Mesenchymal stem cell (in vitro differentiated cells and primary cell): ENCODE measurements at regions not wholly inside any gene's neighbourhood (a gene's known extent, or its start where the extent isn't known, plus 50 kb on each side); places are given as distances from the start of the nearest gene placed in this dataset.

Experiments used
- DNase-seq: peaks from one replicate; pipeline ENCODE4 v3.0.0-alpha.2; 2013
- H2AFZ ChIP-seq: one replicate; pipeline ENCODE4 v1.6.1; 2013; ENCODE audit warnings: low read depth, mild to moderate bottlenecking, control low read depth, inconsistent platforms, low read length, moderate library complexity
- H2AK5ac ChIP-seq: 2 replicates; pipeline ENCODE4 v1.6.1; 2013; ENCODE audit warnings: low read length, moderate library complexity, mild to moderate bottlenecking, inconsistent platforms; ENCODE audit not compliant: severe bottlenecking
- H2BK120ac ChIP-seq: one replicate; pipeline ENCODE4 v1.6.1; 2013; ENCODE audit warnings: low read depth, mild to moderate bottlenecking, inconsistent platforms, low read length, moderate library complexity
- H2BK12ac ChIP-seq, 2 experiments: one replicate each; pipeline ENCODE4 v1.6.1; 2013; ENCODE audit warnings: inconsistent platforms in 2 of 2, low read length in 2 of 2, mild to moderate bottlenecking in 2 of 2, moderate library complexity in 2 of 2, control low read depth in 1 of 2
- H2BK15ac ChIP-seq: one replicate; pipeline ENCODE4 v1.6.1; 2013; ENCODE audit warnings: mild to moderate bottlenecking, low read depth, inconsistent platforms; ENCODE audit not compliant: poor library complexity, severe bottlenecking
- H2BK5ac ChIP-seq: 2 replicates; pipeline ENCODE4 v1.6.1; 2013; ENCODE audit warnings: low read depth, mild to moderate bottlenecking, low read length, control low read depth, inconsistent platforms; ENCODE audit not compliant: poor library complexity, severe bottlenecking
- H3K14ac ChIP-seq, 2 experiments: one replicate each; pipeline ENCODE4 v1.6.1; 2013; ENCODE audit warnings: inconsistent platforms in 2 of 2, low read length in 2 of 2, control low read depth in 1 of 2, mild to moderate bottlenecking in 1 of 2, moderate library complexity in 1 of 2
- H3K18ac ChIP-seq, 2 experiments: one replicate each; pipeline ENCODE4 v1.6.1; 2013; ENCODE audit warnings: inconsistent platforms in 2 of 2, low read length in 2 of 2, control low read depth in 1 of 2, low read depth in 1 of 2, mild to moderate bottlenecking in 1 of 2
- H3K23ac ChIP-seq, 2 experiments: one replicate each; pipeline ENCODE4 v1.6.1; 2013; ENCODE audit warnings: inconsistent platforms in 2 of 2, low read length in 2 of 2, mild to moderate bottlenecking in 2 of 2, moderate library complexity in 2 of 2, control low read depth in 1 of 2
- H3K27ac ChIP-seq: 2 replicates; pipeline ENCODE4 v1.5.1; 2013; ENCODE audit warnings: mild to moderate bottlenecking, moderate library complexity, low read length, control low read depth, inconsistent platforms; ENCODE audit not compliant: poor library complexity, severe bottlenecking
- H3K27me3 ChIP-seq, 2 experiments: 2 replicates each; pipeline versions ENCODE4 v1.6.1 to v1.7.0; 2013; ENCODE audit warnings: low read length in 2 of 2, mild to moderate bottlenecking in 2 of 2, moderate library complexity in 2 of 2, control low read depth in 1 of 2, inconsistent platforms in 1 of 2; ENCODE audit not compliant: control insufficient read depth in 1 of 2, insufficient read depth in 1 of 2
- H3K36me3 ChIP-seq, 2 experiments: 2 replicates each; pipeline versions ENCODE4 v1.6.1 to v1.7.0; 2013; ENCODE audit warnings: low read length in 2 of 2, control low read depth in 1 of 2, inconsistent platforms in 1 of 2, low read depth in 1 of 2, mild to moderate bottlenecking in 1 of 2; ENCODE audit not compliant: insufficient read depth in 2 of 2, control insufficient read depth in 1 of 2
- H3K4ac ChIP-seq, 2 experiments: one replicate each; pipeline ENCODE4 v1.6.1; 2013; ENCODE audit warnings: inconsistent platforms in 2 of 2, low read length in 2 of 2, mild to moderate bottlenecking in 2 of 2, moderate library complexity in 2 of 2, control low read depth in 1 of 2, low read depth in 1 of 2
- H3K4me1 ChIP-seq: 2 replicates; pipeline ENCODE4 v1.6.1; 2013; ENCODE audit warnings: low read depth, low read length, control low read depth; ENCODE audit not compliant: control insufficient read depth, insufficient read depth
- H3K4me2 ChIP-seq: 2 replicates; pipeline ENCODE4 v1.6.1; 2013; ENCODE audit warnings: low read length, mild to moderate bottlenecking, inconsistent platforms; ENCODE audit not compliant: poor library complexity, severe bottlenecking
- H3K4me3 ChIP-seq, 2 experiments: 2 replicates each; pipeline versions ENCODE4 v1.5.1 to v1.7.0; 2013; ENCODE audit warnings: low read length in 2 of 2, mild to moderate bottlenecking in 2 of 2, control low read depth in 1 of 2, low read depth in 1 of 2; ENCODE audit not compliant: insufficient read depth in 1 of 2
- H3K79me1 ChIP-seq: replicated peaks from 2 replicates; pipeline ENCODE4 v1.6.1; 2013; ENCODE audit warnings: mild to moderate bottlenecking, control low read depth, low read length, inconsistent platforms; ENCODE audit not compliant: poor library complexity, severe bottlenecking
- H3K9ac ChIP-seq: 2 replicates; pipeline ENCODE4 v1.7.0; 2013; ENCODE audit warnings: mild to moderate bottlenecking, low read length, moderate library complexity
- H3K9me3 ChIP-seq: 2 replicates; pipeline ENCODE4 v1.7.0; 2013; ENCODE audit warnings: mild to moderate bottlenecking, low read length; ENCODE audit not compliant: control insufficient read depth
- H4K8ac ChIP-seq: one replicate; pipeline ENCODE4 v1.6.1; 2013; ENCODE audit warnings: inconsistent platforms, mild to moderate bottlenecking, low read length, moderate library complexity
- H4K91ac ChIP-seq: one replicate; pipeline ENCODE4 v1.6.1; 2013; ENCODE audit warnings: mild to moderate bottlenecking, low read length, inconsistent platforms
- WGBS: methylation state at CpG from one replicate; pipeline ENCODE4 v1.1.7; 2013; ENCODE audit warnings: mixed read lengths; 5-methylcytosine and 5-hydroxymethylcytosine counted together

DNA sequence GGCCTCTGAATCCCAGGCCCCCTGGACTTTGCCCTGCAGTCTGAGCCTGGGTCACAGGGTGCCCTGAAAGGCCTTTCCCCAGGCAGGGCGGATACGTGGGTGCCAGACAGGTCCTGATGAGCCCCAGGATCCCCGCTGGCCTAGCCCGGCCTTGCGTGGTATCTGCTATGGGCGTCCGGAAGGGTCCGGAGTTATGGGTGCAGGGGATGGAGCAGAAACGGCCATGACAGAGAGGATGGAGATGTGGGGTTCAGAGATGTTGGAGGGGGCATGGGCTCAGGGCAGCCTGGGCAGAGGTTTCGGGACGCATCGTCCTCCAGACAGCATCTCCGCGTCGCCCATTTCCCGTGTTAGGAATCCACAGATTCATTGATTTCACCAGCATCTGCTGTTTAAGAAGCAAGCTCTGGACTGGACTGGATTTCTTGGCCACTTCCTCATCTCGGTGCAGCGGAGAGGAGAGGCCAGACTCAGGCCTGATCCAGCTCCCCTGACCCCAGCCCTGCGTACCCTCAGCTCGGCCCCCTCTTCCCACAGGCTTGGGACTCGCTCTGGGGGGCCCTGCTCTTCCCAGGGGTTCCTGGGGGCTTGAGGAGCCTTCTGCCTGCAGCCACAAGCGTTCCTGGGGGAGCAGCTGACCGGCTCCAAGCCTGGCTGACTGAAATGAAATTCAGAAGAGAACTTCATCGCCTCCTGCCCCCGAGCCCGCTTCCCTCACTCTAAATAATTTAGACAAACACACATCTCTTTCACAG, 86.9 kb upstream of the ADRA2C start:
- Histone ChIP-seq H3K23ac (no peak overlapping the region), H2BK5ac (no peak overlapping the region), H4K91ac (no peak overlapping the region), H2AK5ac (no peak overlapping the region), H3K27ac (no peak overlapping the region), H3K4ac (no peak overlapping the region), H3K14ac (no peak overlapping the region), H3K9ac (no peak overlapping the region), H2BK15ac (no peak overlapping the region), H3K4me3 (no peak overlapping the region), H3K79me1 (no peaks in the 10 kb centered on the region), H4K8ac (no peak overlapping the region), H2AFZ (no peak overlapping the region), H3K27me3 (peaks cover 19 to 69% of the 10 kb centered on the region in 2 experiments), H3K18ac (no peak overlapping the region), H3K9me3 (no peaks in the 10 kb centered on the region), H3K4me2 (no peak overlapping the region), H3K4me1 (peaks cover 3% of the 10 kb centered on the region), H2BK12ac (no peak overlapping the region), H3K36me3 (peaks cover 0 to 4% of the 10 kb centered on the region in 2 experiments), H2BK120ac (no peak overlapping the region)
- no peak for DNase-seq
- 80% methylated on average over 26 of the region's 26 CpGs for WGBS

DNA sequence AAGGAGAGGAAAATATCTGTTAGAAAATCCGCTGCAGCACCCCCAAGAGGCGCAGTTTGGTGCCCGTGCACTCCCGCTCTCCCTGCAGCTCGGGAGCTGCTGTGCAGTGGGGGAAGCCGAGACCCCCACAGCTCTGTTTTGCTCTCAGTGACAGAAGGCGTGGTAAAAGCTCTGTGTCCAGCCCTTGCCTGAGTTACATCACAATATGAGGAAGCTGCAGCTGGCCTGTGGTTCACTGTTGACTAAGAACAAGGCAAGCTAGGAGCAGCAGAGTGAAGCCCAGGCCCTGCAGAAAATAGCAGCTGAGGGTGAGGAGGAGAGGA, 88.5 kb upstream of the ADRA2C start:
- no peaks in the 10 kb centered on the region for H3K79me1 ChIP-seq
- 49% methylated on average over 7 of the region's 7 CpGs for WGBS
- no peak overlapping the region for H3K27ac ChIP-seq
- no peak overlapping the region for H2BK15ac ChIP-seq
- no peak overlapping the region for H3K14ac ChIP-seq
- no peak overlapping the region for H3K18ac ChIP-seq
- H3K27me3 ChIP-seq, result peaks cover 19 to 71% of the 10 kb centered on the region in 2 experiments
- no peaks in the 10 kb centered on the region for H3K9me3 ChIP-seq
- H4K91ac ChIP-seq, result no peak overlapping the region
- no peak overlapping the region for H2AFZ ChIP-seq
- H3K4me1 ChIP-seq, result peaks cover 2% of the 10 kb centered on the region
- H2AK5ac ChIP-seq, result no peak overlapping the region
- H2BK12ac ChIP-seq, result no peak overlapping the region
- H2BK120ac ChIP-seq, result no peak overlapping the region
- H3K9ac ChIP-seq, result no peak overlapping the region
- DNase-seq, result no peak
- no peak overlapping the region for H2BK5ac ChIP-seq
- H3K4me3 ChIP-seq, result no peak overlapping the region
- no peak overlapping the region for H4K8ac ChIP-seq
- no peak overlapping the region for H3K23ac ChIP-seq
- H3K36me3 ChIP-seq, result peaks cover 0 to 4% of the 10 kb centered on the region in 2 experiments
- no peak overlapping the region for H3K4me2 ChIP-seq
- no peak overlapping the region for H3K4ac ChIP-seq

DNA sequence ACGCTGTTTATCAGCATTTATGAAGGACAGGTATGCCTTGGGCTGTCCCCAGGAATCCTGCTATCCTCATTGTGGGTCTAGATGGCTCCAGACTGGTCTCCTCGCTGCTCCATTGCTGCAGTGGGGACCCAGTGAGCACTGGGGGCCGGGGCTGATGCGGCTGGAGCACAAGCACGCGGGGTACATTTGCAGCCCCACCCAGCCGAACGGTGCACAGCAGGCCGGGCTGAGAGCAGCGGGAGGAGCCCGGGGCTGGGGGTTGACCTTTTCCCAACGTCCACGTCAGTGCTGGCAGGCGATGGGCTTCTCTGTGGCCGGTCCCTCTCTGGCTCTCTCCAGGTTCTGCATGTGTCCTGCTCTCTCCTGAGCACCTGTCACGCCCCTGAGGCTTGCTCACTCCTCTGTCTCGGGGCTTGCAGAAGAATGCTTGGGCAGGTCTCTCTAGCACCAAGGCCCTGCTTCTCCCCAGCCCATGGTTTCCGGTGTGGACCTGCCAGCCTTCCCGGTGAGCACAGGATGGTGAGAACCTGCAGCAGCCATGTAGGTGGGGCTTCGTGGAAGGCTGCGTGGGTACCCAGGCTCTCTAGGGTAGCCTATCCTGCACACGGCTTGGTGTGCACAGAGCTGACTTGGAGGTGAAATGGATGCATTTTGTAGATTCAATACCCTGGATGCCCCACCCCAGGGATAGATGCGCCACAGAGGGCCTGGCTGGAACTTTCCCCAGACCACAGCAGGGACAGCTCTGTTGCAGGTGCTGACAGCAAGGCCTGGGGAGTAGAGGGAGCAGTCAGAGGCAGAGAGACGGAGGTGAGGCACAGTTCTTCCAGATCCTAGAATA, 89.1 kb upstream of the ADRA2C start:
- no peak overlapping the region for H3K27ac ChIP-seq
- H3K79me1 ChIP-seq, result no peaks in the 10 kb centered on the region
- no peak overlapping the region for H4K91ac ChIP-seq
- H3K4me3 ChIP-seq, result peak overlapping the region in 1 of 2 experiments; percentile 27
- H3K4ac ChIP-seq, result no peak overlapping the region
- H2BK5ac ChIP-seq, result no peak overlapping the region
- H3K9ac ChIP-seq, result no peak overlapping the region
- WGBS, result 83% methylated on average over 24 of the region's 24 CpGs
- no peak for DNase-seq
- H3K18ac ChIP-seq, result no peak overlapping the region
- H2BK12ac ChIP-seq, result no peak overlapping the region
- no peak overlapping the region for H2AFZ ChIP-seq
- H3K36me3 ChIP-seq, result peaks cover 0 to 4% of the 10 kb centered on the region in 2 experiments
- peaks cover 4% of the 10 kb centered on the region for H3K9me3 ChIP-seq
- no peak overlapping the region for H3K23ac ChIP-seq
- H2BK15ac ChIP-seq, result no peak overlapping the region
- H3K27me3 ChIP-seq, result peaks cover 19 to 71% of the 10 kb centered on the region in 2 experiments
- H3K4me2 ChIP-seq, result no peak overlapping the region
- H2AK5ac ChIP-seq, result no peak overlapping the region
- peaks cover 2% of the 10 kb centered on the region for H3K4me1 ChIP-seq
- no peak overlapping the region for H4K8ac ChIP-seq
- H3K14ac ChIP-seq, result no peak overlapping the region
- H2BK120ac ChIP-seq, result no peak overlapping the region

DNA sequence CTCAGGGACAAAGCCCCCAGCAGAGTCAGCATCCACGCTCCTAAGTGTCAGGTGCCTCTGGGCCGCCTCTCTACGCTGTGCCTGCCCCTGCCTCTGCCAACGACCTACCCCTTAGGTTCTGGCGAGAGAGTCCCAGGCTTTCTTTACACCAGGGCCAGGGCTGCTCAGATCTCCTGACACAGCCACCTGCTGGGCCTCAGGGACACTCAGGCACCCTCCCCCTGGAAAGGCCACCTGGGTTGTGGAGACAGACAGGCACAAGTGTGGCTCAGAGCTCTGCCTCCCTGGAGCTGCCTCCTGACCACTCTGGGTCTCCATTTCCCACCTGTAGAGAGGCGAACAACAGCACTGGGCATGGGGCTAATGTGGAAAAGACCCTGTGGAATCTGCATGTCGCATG, 90.0 kb upstream of the ADRA2C start:
- Histone ChIP-seq H3K18ac (no peak overlapping the region), H3K27ac (no peak overlapping the region), H3K4ac (no peak overlapping the region), H3K14ac (no peak overlapping the region), H4K91ac (no peak overlapping the region), H2BK5ac (no peak overlapping the region), H3K4me1 (peaks cover 4% of the 10 kb centered on the region), H3K36me3 (peaks cover 0 to 4% of the 10 kb centered on the region in 2 experiments), H3K9me3 (peaks cover 4% of the 10 kb centered on the region), H3K9ac (no peak overlapping the region), H2BK120ac (no peak overlapping the region), H2BK15ac (no peak overlapping the region), H4K8ac (no peak overlapping the region), H2AFZ (no peak overlapping the region), H3K4me3 (no peak overlapping the region), H3K27me3 (peaks cover 19 to 70% of the 10 kb centered on the region in 2 experiments), H3K4me2 (no peak overlapping the region), H3K23ac (no peak overlapping the region), H2AK5ac (no peak overlapping the region), H2BK12ac (no peak overlapping the region), H3K79me1 (no peaks in the 10 kb centered on the region)
- 80% methylated on average over 7 of the region's 7 CpGs for WGBS
- DNase-seq, result no peak
